Colonic mucosa (tissue), 4 donors: ENCODE measurements at regions not wholly inside any gene's neighbourhood (a gene's known extent, or its start where the extent isn't known, plus 50 kb on each side); places are given as distances from the start of the nearest gene placed in this dataset.

Experiments
- DNase-seq: peaks from one replicate; pipeline ENCODE4 v3.0.0-alpha.2; 2020
- H3K27ac ChIP-seq: fragments of 200-600 bp; one replicate; pipeline ENCODE4 v1.8.0; 2021
- H3K27me3 ChIP-seq: fragments of 200-600 bp; one replicate; pipeline ENCODE4 v1.8.0; 2021
- H3K36me3 ChIP-seq: fragments of 200-600 bp; one replicate; pipeline ENCODE4 v1.8.0; 2021
- H3K4me1 ChIP-seq: fragments of 200-600 bp; one replicate; pipeline ENCODE4 v1.8.0; 2021; ENCODE audit warnings: mild to moderate bottlenecking
- H3K4me3 ChIP-seq: fragments of 200-600 bp; one replicate; pipeline ENCODE4 v1.8.0; 2021
- H3K9ac ChIP-seq, 2 donors: one replicate each; pipeline ENCODE4 v1.7.0; 2013; ENCODE audit warnings: control low read depth in 2 of 2, low read depth in 2 of 2, low read length in 2 of 2
- H3K9me3 ChIP-seq: fragments of 200-600 bp; one replicate; pipeline ENCODE4 v1.8.0; 2021
- CTCF ChIP-seq: fragments of 200-600 bp; IDR thresholded peaks from one replicate; pipeline ENCODE4 v1.8.0; 2022; ENCODE audit warnings: antibody characterized with exemption, mild to moderate bottlenecking
- intact Hi-C: fragments of 100-400 bp; cut with DNase I; formaldehyde crosslinking; loops from one replicate; pipeline ENCODE4 v1.14.1; 2022
- donor health status: healthy.
- donor health status: DM: no; HTN: no; CAD: no.
- donor health status: DM: no; HTN: no; CAD: no.

GRCh38 chr4:81351654-81352445, 119.9 kb downstream of the RASGEF1B start:
- Histone ChIP-seq H3K9me3 (no peaks in the 10 kb centered on the region), H3K27me3 (no peaks in the 10 kb centered on the region), H3K4me1 (no peaks in the 10 kb centered on the region), H3K4me3 (no peak overlapping the region), H3K27ac (no peak overlapping the region), H3K9ac (no peak overlapping the region), H3K36me3 (no peaks in the 10 kb centered on the region)
- intact Hi-C loops = loop anchor here (5.0 to 10.0 kb wide), 3 partner anchors 87 to 990 kb away; no protein-coding TSS in a partner anchor
- peak; percentile 92 for TF ChIP-seq CTCF
- DNase-seq = peak; percentile 81

- no peak for TF ChIP-seq CTCF
- Histone ChIP-seq H3K4me1 (no peaks in the 10 kb centered on the region), H3K36me3 (no peaks in the 10 kb centered on the region), H3K27ac (no peak overlapping the region), H3K9ac (no peak overlapping the region), H3K4me3 (no peak overlapping the region), H3K27me3 (no peaks in the 10 kb centered on the region), H3K9me3 (no peaks in the 10 kb centered on the region)
- intact Hi-C loops = loop anchor here (5.0 to 10.0 kb wide), 3 partner anchors 85 to 988 kb away; no protein-coding TSS in a partner anchor
- no peak for DNase-seq
These were observed 121.7 kb downstream of the RASGEF1B start for GRCh38 chr4:81350040-81350439.

- no peak for DNase-seq
- H3K36me3 ChIP-seq = no peaks in the 10 kb centered on the region
- no peak for TF ChIP-seq CTCF
- no peak overlapping the region for H3K27ac ChIP-seq
- no peak overlapping the region for H3K9ac ChIP-seq
- H3K4me3 ChIP-seq = no peak overlapping the region
- intact Hi-C loops = no loop called here
- H3K4me1 ChIP-seq = no peaks in the 10 kb centered on the region
- no peaks in the 10 kb centered on the region for H3K9me3 ChIP-seq
- no peaks in the 10 kb centered on the region for H3K27me3 ChIP-seq
These were observed 123.0 kb downstream of the RASGEF1B start for GRCh38 chr4:81348778-81349094.

- no peak for DNase-seq
- Histone ChIP-seq H3K4me3 (no peak overlapping the region), H3K4me1 (no peaks in the 10 kb centered on the region), H3K36me3 (no peaks in the 10 kb centered on the region), H3K9ac (no peak overlapping the region), H3K27me3 (no peaks in the 10 kb centered on the region), H3K27ac (no peak overlapping the region), H3K9me3 (no peaks in the 10 kb centered on the region)
- intact Hi-C loops = no loop called here
- no peak for TF ChIP-seq CTCF
These were observed 123.5 kb downstream of the RASGEF1B start for GRCh38 chr4:81348086-81348777.

- TF ChIP-seq CTCF = no peak
- DNase-seq = no peak
- Histone ChIP-seq H3K27me3 (no peaks in the 10 kb centered on the region), H3K9me3 (no peaks in the 10 kb centered on the region), H3K4me1 (no peaks in the 10 kb centered on the region), H3K36me3 (no peaks in the 10 kb centered on the region), H3K4me3 (no peak overlapping the region), H3K27ac (no peak overlapping the region), H3K9ac (no peak overlapping the region)
- intact Hi-C loops = no loop called here
These were observed 125.0 kb downstream of the RASGEF1B start for GRCh38 chr4:81346719-81347118.
